ENCODE measurements at regions not wholly inside any gene's neighbourhood (a gene's known extent, or its start where the extent isn't known, plus 50 kb on each side); places are given as distances from the start of the nearest gene placed in this dataset.
A peak's percentile ranks its signal among the peaks of the same experiment; 100 is the strongest.

- no peak for ATAC-seq
- no peaks in the 10 kb centered on the region for H3K36me3 ChIP-seq
- no peaks in the 10 kb centered on the region for H3K4me1 ChIP-seq
- H3K4me3 ChIP-seq = no peak overlapping the region
- H3K27ac ChIP-seq = no peak overlapping the region
- in situ Hi-C loops (cut with MboI; ENCODE audit: low sequenced_read_pairs in 4 of 4) (no loop called here), intact Hi-C loops (cut with DNase I; ENCODE audit: low total_unique reads) (no loop called here)
- no peak for TF ChIP-seq CTCF (IDR thresholded peaks at IDR 0.05 in 4 of 5, conservative IDR thresholded peaks at IDR 0.05 in 1 of 5)
- no peak for TF ChIP-seq POLR2A (IDR thresholded peaks at IDR 0.05)
- H3K27me3 ChIP-seq = no peaks in the 10 kb centered on the region
- DNase-seq = no peak
- no peaks in the 10 kb centered on the region for H3K9me3 ChIP-seq
Observed at GRCh38 chr5:33375900-33376299, 64.9 kb upstream of the TARS1 start.

- no peak overlapping the region for H3K27ac ChIP-seq
- no peaks in the 10 kb centered on the region for H3K4me1 ChIP-seq
- H3K36me3 ChIP-seq = no peaks in the 10 kb centered on the region
- intact Hi-C loops (cut with DNase I; ENCODE audit: low total_unique reads) (no loop called here), in situ Hi-C loops (cut with MboI; ENCODE audit: low sequenced_read_pairs in 4 of 4) (no loop called here)
- no peak overlapping the region for H3K4me3 ChIP-seq
- no peak for ATAC-seq
- H3K9me3 ChIP-seq = no peaks in the 10 kb centered on the region
- TF ChIP-seq CTCF (IDR thresholded peaks at IDR 0.05 in 4 of 5, conservative IDR thresholded peaks at IDR 0.05 in 1 of 5) = peak in 2 of 5 experiments; percentile 23 to 32
- no peak for TF ChIP-seq POLR2A (IDR thresholded peaks at IDR 0.05)
- no peak for DNase-seq
- H3K27me3 ChIP-seq = no peaks in the 10 kb centered on the region
Observed at GRCh38 chr5:33379757-33380156, 61.0 kb upstream of the TARS1 start.

- Histone ChIP-seq H3K9me3 (no peaks in the 10 kb centered on the region), H3K4me3 (no peak overlapping the region), H3K27me3 (no peaks in the 10 kb centered on the region), H3K4me1 (no peaks in the 10 kb centered on the region), H3K36me3 (no peaks in the 10 kb centered on the region), H3K27ac (no peak overlapping the region)
- DNase-seq (no peak), ATAC-seq (no peak)
- in situ Hi-C loops (cut with MboI; ENCODE audit: low sequenced_read_pairs in 4 of 4) (no loop called here), intact Hi-C loops (cut with DNase I; ENCODE audit: low total_unique reads) (no loop called here)
- TF ChIP-seq POLR2A (IDR thresholded peaks at IDR 0.05) = no peak
- TF ChIP-seq CTCF (IDR thresholded peaks at IDR 0.05 in 4 of 5, conservative IDR thresholded peaks at IDR 0.05 in 1 of 5) = no peak
Observed at GRCh38 chr5:33381243-33381642, 59.5 kb upstream of the TARS1 start.
